ENCODE measurements at regions not wholly inside any gene's neighbourhood (a gene's known extent, or its start where the extent isn't known, plus 50 kb on each side); places are given as distances from the start of the nearest gene placed in this dataset.

- TF ChIP-seq BRCA1 (IDR thresholded peaks at IDR 0.05; ENCODE audit: low read depth, low read length) = no peak
- no peak for TF ChIP-seq NANOG (IDR thresholded peaks at IDR 0.05; ENCODE audit: insufficient read depth, low read depth, low read length, poor library complexity, severe bottlenecking)
- no peak for TF ChIP-seq SP2 (IDR thresholded peaks at IDR 0.05; ENCODE audit: low read length)
- TF ChIP-seq MAX (IDR thresholded peaks at IDR 0.05) = no peak
These were observed 766.1 kb upstream of the IGFBP3 start (continued) for GRCh38 chr7:46687203-46687602.

All from H1 (cell line).